ENCODE measurements at regions not wholly inside any gene's neighbourhood (a gene's known extent, or its start where the extent isn't known, plus 50 kb on each side); places are given as distances from the start of the nearest gene placed in this dataset.

DNA sequence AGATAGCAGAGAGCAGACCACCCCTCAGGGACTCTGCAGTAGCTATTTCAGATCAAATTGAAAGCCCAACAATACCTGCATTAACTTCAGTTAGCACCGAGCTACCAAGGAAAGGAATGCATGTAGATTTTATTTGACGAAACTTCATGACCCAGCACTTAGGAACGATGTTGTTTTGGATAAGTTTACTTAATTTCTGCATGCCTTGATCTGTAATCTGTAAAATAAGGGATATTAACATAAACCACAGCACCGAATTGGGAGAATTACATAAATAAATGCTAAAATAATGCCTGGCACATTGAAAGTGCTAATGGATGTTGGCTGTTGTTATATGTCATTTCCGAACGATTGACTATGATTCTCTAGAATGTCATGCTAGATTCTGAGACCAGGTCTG is 435.8 kb upstream of the CLINT1 start:
- no peak for TF ChIP-seq CTCF (optimal IDR thresholded peaks at IDR 0.05 in 1 of 3, IDR thresholded peaks at IDR 0.05 in 1 of 3, conservative IDR thresholded peaks at IDR 0.05 in 1 of 3; ENCODE audit: extremely low read depth in 1 of 3, insufficient read depth in 2 of 3, low read length in 3 of 3)
- no peak for TF ChIP-seq EZH2 (IDR thresholded peaks at IDR 0.05; ENCODE audit: low read length)
- Histone ChIP-seq H3K9me1 (ENCODE audit: control insufficient read depth, extremely low read depth, insufficient read depth, low read length) (no peaks in the 10 kb centered on the region), H3K9ac (ENCODE audit: control insufficient read depth, extremely low read depth, insufficient read depth, low read length) (no peak overlapping the region), H3K27ac (ENCODE audit: control insufficient read depth, insufficient read depth, low read length) (no peak overlapping the region), H3K27me3 (ENCODE audit: control insufficient read depth, extremely low read depth, insufficient read depth, low read length) (no peaks in the 10 kb centered on the region), H2AFZ (ENCODE audit: control insufficient read depth, low read length) (no peak overlapping the region), H3K4me3 (ENCODE audit: control insufficient read depth in 2 of 3, extremely low read depth in 1 of 3, insufficient read depth in 2 of 3, low read depth in 1 of 3, low read length in 3 of 3) (no peak overlapping the region), H3K79me2 (ENCODE audit: control insufficient read depth, insufficient read depth, low read length) (no peaks in the 10 kb centered on the region), H3K9me3 (ENCODE audit: control insufficient read depth, low read depth, low read length) (no peaks in the 10 kb centered on the region), H3K4me1 (ENCODE audit: control insufficient read depth, extremely low read depth, insufficient read depth, low read length) (no peaks in the 10 kb centered on the region), H3K36me3 (ENCODE audit: control insufficient read depth in 2 of 2, extremely low read depth in 1 of 2, insufficient read depth in 2 of 2, low read length in 2 of 2) (no peaks in the 10 kb centered on the region), H4K20me1 (ENCODE audit: control insufficient read depth, extremely low read depth, insufficient read depth, low read length) (no peaks in the 10 kb centered on the region), H3K4me2 (ENCODE audit: control insufficient read depth, extremely low read depth, insufficient read depth, low read depth, low read length) (no peak overlapping the region)
- DNase-seq (ENCODE audit: low read depth, low spot score) = no peak
- dilution Hi-C loops (cut with MboI; ENCODE audit: extremely low pct_ligation_motif_present, low sequenced_read_pairs) = no loop called here
- no peak for FAIRE-seq

DNA sequence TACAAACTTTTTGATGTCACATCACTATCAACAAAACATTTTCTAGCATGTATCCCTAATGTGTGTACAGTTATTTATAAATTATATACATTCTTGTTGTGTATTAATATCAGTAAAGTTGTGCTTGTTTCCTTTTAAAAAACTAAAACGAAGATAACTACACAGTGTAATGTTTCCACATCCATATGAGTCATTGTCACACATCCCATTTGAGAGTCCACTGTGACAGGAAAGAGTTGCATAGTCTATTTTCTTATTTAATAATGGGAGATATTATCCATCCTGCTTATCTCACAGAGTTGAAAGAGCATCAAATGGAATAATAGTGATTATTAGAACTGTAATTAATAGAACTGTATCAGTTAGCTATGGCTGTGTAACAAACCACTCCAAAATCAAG is 434.0 kb upstream of the CLINT1 start:
- dilution Hi-C loops (cut with MboI; ENCODE audit: extremely low pct_ligation_motif_present, low sequenced_read_pairs) = no loop called here
- H3K4me1 ChIP-seq (ENCODE audit: control insufficient read depth, extremely low read depth, insufficient read depth, low read length) = no peaks in the 10 kb centered on the region
- TF ChIP-seq EZH2 (IDR thresholded peaks at IDR 0.05; ENCODE audit: low read length) (no peak), CTCF (optimal IDR thresholded peaks at IDR 0.05 in 1 of 3, IDR thresholded peaks at IDR 0.05 in 1 of 3, conservative IDR thresholded peaks at IDR 0.05 in 1 of 3; ENCODE audit: extremely low read depth in 1 of 3, insufficient read depth in 2 of 3, low read length in 3 of 3) (no peak)
- H2AFZ ChIP-seq (ENCODE audit: control insufficient read depth, low read length) = no peak overlapping the region
- no peak for FAIRE-seq
- no peaks in the 10 kb centered on the region for H3K79me2 ChIP-seq (ENCODE audit: control insufficient read depth, insufficient read depth, low read length)
- no peak overlapping the region for H3K4me3 ChIP-seq (ENCODE audit: control insufficient read depth in 2 of 3, extremely low read depth in 1 of 3, insufficient read depth in 2 of 3, low read depth in 1 of 3, low read length in 3 of 3)
- H3K9ac ChIP-seq (ENCODE audit: control insufficient read depth, extremely low read depth, insufficient read depth, low read length) = no peak overlapping the region
- H4K20me1 ChIP-seq (ENCODE audit: control insufficient read depth, extremely low read depth, insufficient read depth, low read length) = no peaks in the 10 kb centered on the region
- H3K36me3 ChIP-seq (ENCODE audit: control insufficient read depth in 2 of 2, extremely low read depth in 1 of 2, insufficient read depth in 2 of 2, low read length in 2 of 2) = no peaks in the 10 kb centered on the region
- no peak overlapping the region for H3K4me2 ChIP-seq (ENCODE audit: control insufficient read depth, extremely low read depth, insufficient read depth, low read depth, low read length)
- no peaks in the 10 kb centered on the region for H3K9me3 ChIP-seq (ENCODE audit: control insufficient read depth, low read depth, low read length)
- no peak overlapping the region for H3K27ac ChIP-seq (ENCODE audit: control insufficient read depth, insufficient read depth, low read length)
- no peaks in the 10 kb centered on the region for H3K9me1 ChIP-seq (ENCODE audit: control insufficient read depth, extremely low read depth, insufficient read depth, low read length)
- H3K27me3 ChIP-seq (ENCODE audit: control insufficient read depth, extremely low read depth, insufficient read depth, low read length) = no peaks in the 10 kb centered on the region
- DNase-seq (ENCODE audit: low read depth, low spot score) = no peak

Measured in keratinocyte (primary cell).